ENCODE measurements at regions not wholly inside any gene's neighbourhood (a gene's known extent, or its start where the extent isn't known, plus 50 kb on each side); places are given as distances from the start of the nearest gene placed in this dataset.
"Not testable (repeated sequence)": the region's sequence is repeated elsewhere in the genome, so short reads cannot be mapped to it uniquely, and the experiment has no call there.

DNA sequence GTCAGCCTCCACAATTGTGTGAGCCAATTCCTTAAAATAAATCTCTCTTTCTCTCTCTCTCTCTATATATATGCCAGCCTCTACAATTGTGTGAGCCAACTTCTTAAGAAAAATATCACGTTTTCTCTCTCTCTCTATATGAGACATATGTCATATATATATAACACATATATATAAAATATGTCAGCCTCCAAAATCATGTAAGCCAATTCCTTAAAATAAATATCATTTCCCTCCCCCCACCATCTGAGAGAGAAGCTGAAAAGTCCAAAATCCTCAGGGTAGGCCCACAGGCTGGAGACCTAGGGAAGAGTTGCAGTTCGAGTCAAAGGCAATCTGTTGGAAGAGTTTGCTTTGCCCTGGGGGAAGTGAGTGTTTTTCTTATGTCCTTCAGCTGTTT lies 158.1 kb upstream of the RPS23 start:
- Histone ChIP-seq H3K36me3 (replicated peaks in 1 of 2; ENCODE audit: control insufficient read depth in 1 of 2, insufficient read depth in 2 of 2, low read length in 2 of 2) (no peaks in the 10 kb centered on the region; a peak in 1 of 5 replicates), H3K27ac (ENCODE audit: extremely low read length, insufficient read depth, low read length) (no peak overlapping the region), H3K9ac (ENCODE audit: insufficient read depth, low read depth, low read length) (no peak overlapping the region), H3K4me3 (replicated peaks in 1 of 3; ENCODE audit: insufficient read depth in 1 of 3, low read depth in 2 of 3, low read length in 3 of 3) (no peak overlapping the region), H3K4me1 (ENCODE audit: insufficient read depth, low read length) (peaks cover 7% of the 10 kb centered on the region), H3K79me2 (ENCODE audit: insufficient read depth, low read length) (no peaks in the 10 kb centered on the region), H3K9me3 (ENCODE audit: low read length) (no peaks in the 10 kb centered on the region), H3K27me3 (ENCODE audit: control insufficient read depth in 1 of 2, insufficient read depth in 2 of 2, low read length in 2 of 2) (no peaks in the 10 kb centered on the region), H2AFZ (ENCODE audit: low read length) (no peak overlapping the region), H3K4me2 (ENCODE audit: low read depth, low read length) (no peak overlapping the region), H4K20me1 (ENCODE audit: insufficient read depth, low read length) (no peaks in the 10 kb centered on the region)
- ChIA-PET POLR2A (no interaction called here), CTCF (ENCODE audit: low intra/inter-chr PET ratio, low total read pairs) (no interaction called here)
- intact Hi-C loops (cut with micrococcal nuclease; ENCODE audit: unreplicated experiment): no loop called here
- ATAC-seq: no peak
- TF ChIP-seq ZNF17 (CRISPR knock-in tag; IDR thresholded peaks at IDR 0.05) (no peak), ZNF292 (CRISPR knock-in tag; IDR thresholded peaks at IDR 0.05; ENCODE audit: borderline replicate concordance, low read depth) (no peak)
- FAIRE-seq: no peak
- no TSS peak for BruUV-seq (replicated peaks)
- no peak for DNase-seq (ENCODE audit: low spot score)
- in situ Hi-C loops (cut with HindIII; ENCODE audit: extremely low pct_ligation_motif_present, low pct_unique_long_range_greater_than_20kb): no loop called here
- WGBS (ENCODE audit: low lambda C conversion rate): 55% methylated on average over 2 of the region's 2 CpGs

DNA sequence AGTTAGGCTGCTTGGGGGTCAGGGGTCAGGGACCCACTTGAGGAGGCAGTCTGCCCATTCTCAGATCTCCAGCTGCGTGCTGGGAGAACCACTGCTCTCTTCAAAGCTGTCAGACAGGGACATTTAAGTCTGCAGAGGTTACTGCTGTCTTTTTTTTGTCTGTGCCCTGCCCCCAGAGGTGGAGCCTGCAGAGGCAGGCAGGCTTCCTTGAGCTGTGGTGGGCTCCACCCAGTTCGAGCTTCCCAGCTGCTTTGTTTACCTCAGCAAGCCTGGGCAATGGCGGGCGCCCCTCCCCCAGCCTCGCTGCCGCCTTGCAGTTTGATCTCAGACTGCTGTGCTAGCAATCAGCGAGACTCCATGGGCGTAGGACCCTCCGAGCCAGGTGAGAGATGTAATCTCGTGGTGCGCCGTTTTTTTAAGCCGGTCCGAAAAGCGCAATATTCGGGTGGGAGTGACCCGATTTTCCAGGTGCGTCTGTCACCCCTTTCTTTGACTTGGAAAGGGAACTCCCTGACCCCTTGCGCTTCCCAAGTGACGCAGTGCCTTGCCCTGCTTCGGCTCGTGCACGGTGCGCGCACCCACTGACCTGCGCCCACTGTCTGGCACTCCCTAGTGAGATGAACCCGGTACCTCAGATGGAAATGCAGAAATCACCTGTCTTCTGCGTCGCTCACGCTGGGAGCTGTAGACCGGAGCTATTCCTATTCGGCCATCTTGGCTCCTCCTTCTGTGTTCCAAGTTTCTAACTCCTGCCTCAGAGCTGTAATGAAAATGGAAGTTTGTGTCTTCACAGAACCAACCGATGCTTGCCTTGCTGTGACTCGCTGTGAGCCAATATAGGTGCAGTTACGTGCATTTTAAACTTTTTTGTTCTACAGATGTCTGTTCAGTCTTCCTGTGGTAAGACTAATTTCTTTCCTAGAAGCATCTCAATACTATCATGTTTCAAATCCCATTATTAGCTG lies 156.8 kb upstream of the RPS23 start:
- FAIRE-seq: not testable (repeated sequence)

More for the DNA sequence above, 156.8 kb upstream of the RPS23 start:
- H3K4me2 ChIP-seq (ENCODE audit: low read depth, low read length); POLR2A ChIA-PET; H4K20me1 ChIP-seq (ENCODE audit: insufficient read depth, low read length); H3K27me3 ChIP-seq (ENCODE audit: control insufficient read depth in 1 of 2, insufficient read depth in 2 of 2, low read length in 2 of 2); H3K4me1 ChIP-seq (ENCODE audit: insufficient read depth, low read length); H3K79me2 ChIP-seq (ENCODE audit: insufficient read depth, low read length); DNase-seq (ENCODE audit: low spot score); H3K4me3 ChIP-seq (replicated peaks in 1 of 3; ENCODE audit: insufficient read depth in 1 of 3, low read depth in 2 of 3, low read length in 3 of 3); H3K36me3 ChIP-seq (replicated peaks in 1 of 2; ENCODE audit: control insufficient read depth in 1 of 2, insufficient read depth in 2 of 2, low read length in 2 of 2); H2AFZ ChIP-seq (ENCODE audit: low read length); BruUV-seq (replicated peaks); CTCF ChIA-PET (ENCODE audit: low intra/inter-chr PET ratio, low total read pairs); H3K9me3 ChIP-seq (ENCODE audit: low read length); intact Hi-C loops (cut with micrococcal nuclease; ENCODE audit: unreplicated experiment); in situ Hi-C loops (cut with HindIII; ENCODE audit: extremely low pct_ligation_motif_present, low pct_unique_long_range_greater_than_20kb); H3K27ac ChIP-seq (ENCODE audit: extremely low read length, insufficient read depth, low read length); ATAC-seq; H3K9ac ChIP-seq (ENCODE audit: insufficient read depth, low read depth, low read length): not testable (repeated sequence)
- WGBS (ENCODE audit: low lambda C conversion rate): 75% methylated on average over 19 of the region's 35 CpGs

Data from HepG2 (cell line).